OCI-LY7 (cell line): ENCODE measurements at regions not wholly inside any gene's neighbourhood (a gene's known extent, or its start where the extent isn't known, plus 50 kb on each side); places are given as distances from the start of the nearest gene placed in this dataset.

Experiments used
- CTCF ChIP-seq: fragments of 200-600 bp; sonication (generic); conservative IDR thresholded peaks from 2 replicates; pipeline ENCODE4 v1.5.1; 2014; ENCODE audit warnings: mild to moderate bottlenecking, antibody characterized with exemption, low read length, moderate library complexity, mixed read lengths
- EZH2phosphoT487 ChIP-seq: fragments of 200-600 bp; sonication (generic); IDR thresholded peaks from 2 replicates; pipeline ENCODE4 v1.6.1; 2018; ENCODE audit warnings: low read depth, borderline replicate concordance, mild to moderate bottlenecking, mixed run types, antibody characterized with exemption, low read length, moderate library complexity, mixed read lengths

GRCh38 chr3:35487376-35487775 is 151.9 kb upstream of the ARPP21 start:
- TF ChIP-seq CTCF (no peak), EZH2phosphoT487 (no peak)
